Lung (tissue), 11 donors: ENCODE measurements at regions not wholly inside any gene's neighbourhood (a gene's known extent, or its start where the extent isn't known, plus 50 kb on each side); places are given as distances from the start of the nearest gene placed in this dataset.
A peak's percentile ranks its signal among the peaks of the same experiment; 100 is the strongest.

ENCODE experiments used
- ATAC-seq: fragments of 200-7000 bp; cut with Tn5 transposase; one replicate; pipeline ENCODE4 v1.9.1; 2020; ENCODE audit warnings: moderate number of reproducible peaks; ENCODE audit not compliant: insufficient read depth, low FRiP score
- DNase-seq, 3 donors: peaks; one replicate each; pipeline ENCODE4 v3.0.0-alpha.2; 2013 to 2017
- H3K27ac ChIP-seq, 2 donors: one replicate each; pipeline ENCODE4 v1.5.1; 2013; ENCODE audit warnings: mild to moderate bottlenecking in 2 of 2, moderate library complexity in 2 of 2, control low read depth in 1 of 2, inconsistent platforms in 1 of 2, low read depth in 1 of 2, low read length in 1 of 2
- H3K27me3 ChIP-seq, 3 donors: one replicate each; pipeline ENCODE4 v1.5.1; 2013; ENCODE audit warnings: low read length in 2 of 3; ENCODE audit not compliant: control insufficient read depth in 3 of 3, insufficient read depth in 3 of 3
- H3K36me3 ChIP-seq, 4 donors: one replicate each; pipeline ENCODE4 v1.5.1; 2013; ENCODE audit warnings: low read length in 4 of 4, mild to moderate bottlenecking in 1 of 4, moderate library complexity in 1 of 4; ENCODE audit not compliant: control insufficient read depth in 4 of 4, insufficient read depth in 4 of 4
- H3K4me1 ChIP-seq, 5 donors: one replicate each; pipeline ENCODE4 v1.5.1; 2013; ENCODE audit warnings: low read length in 5 of 5, mild to moderate bottlenecking in 2 of 5, moderate library complexity in 1 of 5; ENCODE audit not compliant: control insufficient read depth in 5 of 5, insufficient read depth in 5 of 5
- H3K4me3 ChIP-seq: one replicate; pipeline ENCODE4 v1.5.1; 2013; ENCODE audit warnings: mild to moderate bottlenecking, control low read depth, moderate library complexity
- H3K9ac ChIP-seq, 2 donors: one replicate each; pipeline ENCODE4 v1.5.1; 2013; ENCODE audit warnings: low read length in 2 of 2, control low read depth in 1 of 2; ENCODE audit not compliant: insufficient read depth in 1 of 2
- H3K9me3 ChIP-seq, 4 donors: one replicate each; pipeline ENCODE4 v1.5.1; 2013; ENCODE audit warnings: low read length in 3 of 4, mild to moderate bottlenecking in 1 of 4, moderate library complexity in 1 of 4; ENCODE audit not compliant: control insufficient read depth in 4 of 4, insufficient read depth in 3 of 4
- CTCF ChIP-seq: IDR thresholded peaks from 2 replicates; pipeline ENCODE4 v1.5.1; 2012; ENCODE audit warnings: mild to moderate bottlenecking; ENCODE audit errors: control extremely low read depth, extremely low read depth
- WGBS, 2 donors: extraction: QIAGEN DNeasy Blood & Tissue Kit; methylation state at CpG; one replicate each; pipeline ENCODE4 v1.1.7; 2013; 5-methylcytosine and 5-hydroxymethylcytosine counted together
- donor health status: control.
- donor health status: control.
- donor health status: Bipolar disorder and iron deficiency.
- donor health status: healthy.
- donor health status: DM: yes; HTN: yes; CAD: no.

DNA sequence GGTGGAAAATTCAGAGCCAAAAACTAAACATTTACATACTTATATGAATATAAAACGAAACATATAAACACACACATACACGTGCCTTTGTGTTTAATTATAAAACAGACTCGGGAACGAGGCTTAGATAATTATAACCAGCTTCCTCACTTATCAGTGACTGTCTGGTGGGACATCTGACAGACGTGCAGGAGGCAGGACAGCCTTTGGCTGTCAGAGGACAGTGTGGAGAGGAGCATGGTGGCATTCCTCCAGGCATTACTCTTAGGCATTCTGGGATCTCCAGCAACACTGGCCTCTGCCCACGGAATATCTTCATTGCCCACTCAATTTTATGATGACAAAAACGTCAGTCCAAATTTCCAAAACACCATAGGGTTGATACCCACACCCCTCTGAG, 262.2 kb upstream of the NFE2L3 start:
- H3K4me3 ChIP-seq = no peak overlapping the region
- ATAC-seq (no peak), DNase-seq (no peak)
- H3K4me1 ChIP-seq = peaks cover 0 to under 1% (median 0%) of the 10 kb centered on the region in 5 donors
- WGBS, 2 donors = 56 to 67% methylated on average over 7 of the region's 7 CpGs
- no peaks in the 10 kb centered on the region for H3K36me3 ChIP-seq
- H3K27me3 ChIP-seq = peaks cover 0 to 17% (median 8%) of the 10 kb centered on the region in 3 donors
- H3K9me3 ChIP-seq = no peaks in the 10 kb centered on the region
- no peak for TF ChIP-seq CTCF
- H3K27ac ChIP-seq = no peak overlapping the region
- H3K9ac ChIP-seq = no peak overlapping the region

- Histone ChIP-seq H3K9ac (no peak overlapping the region), H3K27ac (no peak overlapping the region), H3K9me3 (no peaks in the 10 kb centered on the region), H3K4me1 (peaks cover 0 to 7% (median 0%) of the 10 kb centered on the region in 5 donors), H3K36me3 (no peaks in the 10 kb centered on the region), H3K4me3 (no peak overlapping the region), H3K27me3 (peaks cover 0 to 14% (median 3%) of the 10 kb centered on the region in 3 donors)
- WGBS, 2 donors = 76 to 77% methylated on average over 4 of the region's 4 CpGs
- ATAC-seq = no peak
- TF ChIP-seq CTCF = no peak
- DNase-seq = no peak
Measured at GRCh38 chr7:25891591-25891990, 260.4 kb upstream of the NFE2L3 start.

- Histone ChIP-seq H3K36me3 (no peaks in the 10 kb centered on the region), H3K27me3 (peaks cover 0 to 6% (median 3%) of the 10 kb centered on the region in 3 donors), H3K9me3 (no peaks in the 10 kb centered on the region), H3K27ac (no peak overlapping the region), H3K9ac (peak overlapping the region in 1 of 2 donors; percentile 99), H3K4me3 (no peak overlapping the region), H3K4me1 (peaks cover 0 to 17% (median 0%) of the 10 kb centered on the region in 5 donors)
- 16 to 29% methylated on average over 1 of the region's 1 CpG for WGBS, 2 donors
- no peak for ATAC-seq
- no peak for DNase-seq
- TF ChIP-seq CTCF = no peak
Measured at GRCh38 chr7:25893436-25893835, 258.6 kb upstream of the NFE2L3 start.
